IPS-20b (cell line): ENCODE measurements at regions not wholly inside any gene's neighbourhood (a gene's known extent, or its start where the extent isn't known, plus 50 kb on each side); places are given as distances from the start of the nearest gene placed in this dataset.

Source experiments
- H3K27ac ChIP-seq: one replicate; pipeline ENCODE4 v1.5.1; 2013; ENCODE audit warnings: low read length
- H3K27me3 ChIP-seq: 2 replicates; pipeline ENCODE4 v1.6.1; 2013; ENCODE audit warnings: mild to moderate bottlenecking, low read length, inconsistent platforms; ENCODE audit not compliant: insufficient read depth
- H3K36me3 ChIP-seq: 2 replicates; pipeline ENCODE4 v1.6.1; 2013; ENCODE audit warnings: low read depth, mild to moderate bottlenecking, inconsistent platforms, low read length, moderate library complexity; ENCODE audit not compliant: insufficient read depth
- H3K4me1 ChIP-seq: 2 replicates; pipeline ENCODE4 v1.6.1; 2013; ENCODE audit warnings: mild to moderate bottlenecking, control low read depth, inconsistent platforms, low read length, moderate library complexity; ENCODE audit not compliant: insufficient read depth
- H3K4me3 ChIP-seq: 2 replicates; pipeline ENCODE4 v1.5.1; 2013; ENCODE audit warnings: mild to moderate bottlenecking, low read length, inconsistent platforms
- H3K9ac ChIP-seq: 2 replicates; pipeline ENCODE4 v1.6.1; 2013; ENCODE audit warnings: low read depth, mild to moderate bottlenecking, inconsistent platforms, low read length, moderate library complexity
- H3K9me3 ChIP-seq: 2 replicates; pipeline ENCODE4 v1.6.1; 2013; ENCODE audit warnings: mild to moderate bottlenecking, low read depth, low read length, inconsistent platforms; ENCODE audit not compliant: insufficient read depth

- H3K36me3 ChIP-seq: no peaks in the 10 kb centered on the region
- no peaks in the 10 kb centered on the region; the same call in 1 of the 2 replicates for H3K4me1 ChIP-seq
- no peak overlapping the region for H3K4me3 ChIP-seq
- no peak overlapping the region for H3K9ac ChIP-seq
- H3K27me3 ChIP-seq: no peaks in the 10 kb centered on the region
- H3K9me3 ChIP-seq: peaks cover 4% of the 10 kb centered on the region; the same call in 1 of the 2 replicates
- no peak overlapping the region for H3K27ac ChIP-seq
These were observed 455.0 kb upstream of the TCF4 start for GRCh38 chr18:56042915-56043536.

DNA sequence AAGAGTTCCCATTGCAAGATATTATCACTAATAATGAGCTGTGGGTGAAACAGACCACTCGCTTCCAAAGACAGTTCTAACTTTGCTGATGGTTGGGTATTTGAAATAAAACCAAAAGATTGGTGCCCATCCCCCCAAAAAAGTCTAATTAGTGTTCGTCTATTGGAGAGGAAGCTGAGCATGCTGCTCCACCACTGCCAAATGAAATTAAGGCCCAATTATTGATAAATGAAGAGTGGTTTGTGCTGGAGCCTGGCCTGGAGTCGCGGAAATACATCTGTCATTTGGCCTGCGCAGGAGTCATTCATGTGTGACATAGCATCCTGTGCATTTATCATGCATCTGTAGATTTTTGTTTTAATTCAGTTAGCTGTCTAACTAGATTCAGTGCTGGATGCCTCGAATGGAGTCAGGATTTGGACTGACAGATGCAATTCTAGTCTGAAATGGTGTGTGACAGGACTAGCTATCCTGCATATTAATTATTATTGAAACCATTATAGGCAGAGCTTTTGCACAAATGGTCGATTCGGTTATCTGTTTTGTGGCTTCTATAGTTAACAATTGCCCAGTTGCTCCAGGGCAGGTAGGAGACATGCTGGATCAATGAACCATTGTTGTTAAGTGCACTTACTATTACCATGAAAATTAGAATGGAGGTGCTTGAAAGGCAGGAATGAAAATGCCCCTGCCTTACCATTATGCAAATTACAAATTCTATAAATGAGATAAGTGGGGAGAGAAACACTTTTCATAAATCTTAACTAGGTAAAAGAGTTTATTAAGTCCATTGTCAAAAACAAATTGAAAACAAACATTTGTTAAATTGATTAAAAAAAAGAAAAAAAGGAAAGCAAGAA, 450.4 kb upstream of the TCF4 start:
- H3K36me3 ChIP-seq: no peaks in the 10 kb centered on the region
- no peak overlapping the region for H3K9ac ChIP-seq
- H3K27me3 ChIP-seq: no peaks in the 10 kb centered on the region
- no peak overlapping the region for H3K27ac ChIP-seq
- no peaks in the 10 kb centered on the region; the same call in 1 of the 2 replicates for H3K4me1 ChIP-seq
- no peak overlapping the region for H3K4me3 ChIP-seq
- H3K9me3 ChIP-seq: peaks cover 2% of the 10 kb centered on the region

- Histone ChIP-seq H3K27ac (no peak overlapping the region), H3K27me3 (no peaks in the 10 kb centered on the region), H3K9ac (no peak overlapping the region), H3K36me3 (no peaks in the 10 kb centered on the region), H3K4me3 (no peak overlapping the region), H3K9me3 (peaks cover 12% of the 10 kb centered on the region), H3K4me1 (no peaks in the 10 kb centered on the region; the same call in 1 of the 2 replicates)
These were observed 448.7 kb upstream of the TCF4 start for GRCh38 chr18:56036741-56037140.

DNA sequence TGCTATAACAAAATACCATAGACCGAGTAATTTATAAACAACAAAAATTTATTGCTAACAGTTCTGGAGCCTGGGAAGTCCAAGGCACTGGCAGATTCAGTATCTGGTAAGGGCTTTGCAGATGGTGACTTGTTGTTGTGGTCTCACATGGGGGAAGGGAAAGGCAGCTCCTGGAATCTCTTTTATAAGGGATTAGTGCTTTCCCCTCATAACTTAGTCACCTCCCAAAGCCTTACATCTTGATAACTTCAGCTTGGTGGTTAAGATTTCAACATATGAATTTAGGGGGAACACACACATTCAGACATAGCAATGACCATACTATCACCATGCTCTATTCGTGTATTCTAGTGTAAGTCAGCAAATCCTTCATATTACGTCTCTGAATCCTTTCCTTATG, 447.6 kb upstream of the TCF4 start:
- Histone ChIP-seq H3K9me3 (peaks cover 12% of the 10 kb centered on the region), H3K4me3 (no peak overlapping the region), H3K4me1 (no peaks in the 10 kb centered on the region; the same call in 1 of the 2 replicates), H3K9ac (no peak overlapping the region), H3K27ac (no peak overlapping the region), H3K27me3 (no peaks in the 10 kb centered on the region), H3K36me3 (no peaks in the 10 kb centered on the region)

GRCh38 chr18:56034949-56035348, 447.0 kb upstream of the TCF4 start:
- Histone ChIP-seq H3K9ac (no peak overlapping the region), H3K4me1 (no peaks in the 10 kb centered on the region; the same call in 1 of the 2 replicates), H3K27me3 (no peaks in the 10 kb centered on the region), H3K9me3 (peaks cover 12% of the 10 kb centered on the region), H3K4me3 (no peak overlapping the region), H3K36me3 (no peaks in the 10 kb centered on the region), H3K27ac (no peak overlapping the region)

DNA sequence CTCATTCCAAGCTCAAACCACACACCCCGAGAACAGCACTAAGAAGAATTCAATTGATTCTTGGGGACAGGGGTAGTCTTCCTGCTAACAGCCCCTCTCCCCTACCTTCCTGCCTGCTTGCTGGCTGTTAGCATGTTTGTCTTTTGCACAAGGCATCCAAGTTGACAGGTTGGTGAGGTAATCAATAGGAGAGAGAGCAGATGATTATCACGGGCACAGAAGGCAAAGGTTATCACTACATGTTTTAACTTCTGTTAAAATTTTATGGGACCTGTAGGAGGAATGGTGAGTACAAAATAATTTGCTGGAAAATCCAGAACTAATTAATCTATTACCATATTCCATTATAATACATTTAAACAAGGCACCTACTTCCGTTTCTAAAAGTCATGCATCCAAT, 442.1 kb upstream of the TCF4 start:
- Histone ChIP-seq H3K9ac (no peak overlapping the region), H3K4me1 (no peaks in the 10 kb centered on the region), H3K36me3 (no peaks in the 10 kb centered on the region), H3K27ac (no peak overlapping the region), H3K4me3 (no peak overlapping the region), H3K9me3 (peaks cover 12% of the 10 kb centered on the region), H3K27me3 (no peaks in the 10 kb centered on the region)

- Histone ChIP-seq H3K9me3 (peaks cover 10% of the 10 kb centered on the region), H3K36me3 (no peaks in the 10 kb centered on the region), H3K27ac (no peak overlapping the region), H3K4me1 (no peaks in the 10 kb centered on the region), H3K9ac (no peak overlapping the region), H3K27me3 (no peaks in the 10 kb centered on the region), H3K4me3 (no peak overlapping the region)
These were observed 440.5 kb upstream of the TCF4 start for GRCh38 chr18:56028514-56028913.

DNA sequence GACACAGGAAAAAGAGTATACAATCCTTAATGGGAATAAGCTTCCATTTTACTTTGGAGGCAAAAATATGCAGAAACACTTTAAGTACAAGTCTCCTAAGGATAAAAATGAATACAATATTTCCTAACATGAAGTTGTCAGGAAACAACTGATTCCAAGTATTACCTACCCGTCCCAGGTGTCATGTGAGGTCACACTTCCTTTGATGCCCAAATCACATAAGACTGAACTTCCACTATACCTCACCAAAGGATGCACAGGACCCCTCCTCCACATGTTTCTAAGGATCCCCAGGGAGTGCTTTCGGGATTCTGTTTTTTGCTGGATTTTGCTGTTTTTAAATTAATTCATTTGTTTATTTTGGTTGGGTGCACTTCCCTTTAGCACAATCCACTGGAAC, 438.5 kb upstream of the TCF4 start:
- H3K27me3 ChIP-seq: no peaks in the 10 kb centered on the region
- no peak overlapping the region for H3K9ac ChIP-seq
- H3K9me3 ChIP-seq: no peaks in the 10 kb centered on the region
- H3K4me1 ChIP-seq: no peaks in the 10 kb centered on the region
- H3K36me3 ChIP-seq: no peaks in the 10 kb centered on the region
- H3K4me3 ChIP-seq: no peak overlapping the region
- no peak overlapping the region for H3K27ac ChIP-seq

GRCh38 chr18:56021809-56022195, 433.8 kb upstream of the TCF4 start:
- H3K4me1 ChIP-seq: no peaks in the 10 kb centered on the region
- no peaks in the 10 kb centered on the region for H3K36me3 ChIP-seq
- H3K9ac ChIP-seq: no peak overlapping the region
- H3K27me3 ChIP-seq: no peaks in the 10 kb centered on the region
- no peak overlapping the region for H3K4me3 ChIP-seq
- H3K27ac ChIP-seq: no peak overlapping the region
- no peaks in the 10 kb centered on the region for H3K9me3 ChIP-seq

DNA sequence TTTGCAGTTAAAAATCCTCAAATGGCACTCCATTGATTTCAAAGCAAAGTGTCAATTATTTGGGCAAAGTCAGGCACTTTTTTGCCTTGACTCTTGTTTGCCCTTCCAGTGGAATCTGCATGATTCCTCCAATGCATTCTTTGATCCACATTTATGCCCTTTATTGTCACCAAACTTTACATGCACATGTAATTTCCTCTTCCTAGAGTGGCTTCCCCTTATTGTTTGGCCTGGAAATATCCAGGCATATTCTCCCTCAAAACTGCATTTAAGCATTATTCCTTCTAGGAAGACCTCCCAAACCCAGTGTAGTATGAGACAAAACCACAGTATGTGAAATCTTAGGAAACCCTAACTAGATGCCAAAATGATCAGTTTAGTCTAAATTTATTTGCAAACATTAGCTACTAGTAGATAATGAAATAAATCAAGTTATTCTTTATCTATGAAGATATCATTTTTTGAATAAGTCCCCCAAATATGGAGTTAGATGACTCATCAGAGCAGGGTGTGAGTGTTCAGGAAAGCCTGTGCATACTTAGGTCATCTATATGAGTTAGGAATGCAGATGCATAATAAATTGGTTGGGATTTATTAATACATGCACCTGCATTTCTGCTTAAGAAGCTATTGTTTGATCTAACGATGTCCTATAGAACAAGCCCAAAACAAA, 433.3 kb upstream of the TCF4 start:
- H3K9ac ChIP-seq: no peak overlapping the region
- H3K9me3 ChIP-seq: no peaks in the 10 kb centered on the region
- no peaks in the 10 kb centered on the region for H3K4me1 ChIP-seq
- no peaks in the 10 kb centered on the region for H3K27me3 ChIP-seq
- H3K27ac ChIP-seq: no peak overlapping the region
- no peaks in the 10 kb centered on the region for H3K36me3 ChIP-seq
- H3K4me3 ChIP-seq: no peak overlapping the region

- no peaks in the 10 kb centered on the region for H3K27me3 ChIP-seq
- H3K9me3 ChIP-seq: no peaks in the 10 kb centered on the region
These were observed 431.9 kb upstream of the TCF4 start for GRCh38 chr18:56019908-56020307.

More at GRCh38 chr18:56019908-56020307, 431.9 kb upstream of the TCF4 start:
- H3K4me3 ChIP-seq: no peak overlapping the region
- no peaks in the 10 kb centered on the region for H3K36me3 ChIP-seq
- no peaks in the 10 kb centered on the region for H3K4me1 ChIP-seq
- no peak overlapping the region for H3K9ac ChIP-seq
- H3K27ac ChIP-seq: no peak overlapping the region
